Right lobe of liver (tissue), 4 donors: ENCODE measurements at regions not wholly inside any gene's neighbourhood (a gene's known extent, or its start where the extent isn't known, plus 50 kb on each side); places are given as distances from the start of the nearest gene placed in this dataset.

Experiments
- CTCF ChIP-seq, 4 donors: fragments of 200-600 bp in 3 of 4; fragments of 450-650 bp in 1 of 4; IDR thresholded peaks; one replicate each; pipeline versions ENCODE4 v1.5.1 to v1.8.0; 2016 to 2022; ENCODE audit warnings: antibody characterized with exemption in 4 of 4, mild to moderate bottlenecking in 2 of 4
- POLR2A ChIP-seq: fragments of 450-650 bp; IDR thresholded peaks from one replicate; pipeline ENCODE4 v1.6.1; 2017; ENCODE audit warnings: antibody characterized with exemption, mild to moderate bottlenecking
- donor health status: DM: no; HTN: no; CAD: no.
- donor health status: DM: no; HTN: no; CAD: no.
- donor health status: DM: no; HTN: yes; CAD: no.

GRCh38 chr9:12614488-12614887 is 78.7 kb upstream of the TYRP1 start:
- no peak for TF ChIP-seq POLR2A
- no peak for TF ChIP-seq CTCF (IDR thresholded peaks at IDR 0.05)
